GM23338 (cell line): ENCODE measurements at regions not wholly inside any gene's neighbourhood (a gene's known extent, or its start where the extent isn't known, plus 50 kb on each side); places are given as distances from the start of the nearest gene placed in this dataset.

ENCODE experiments used
- CREB1 ChIP-seq: fragments of 250-450 bp; sonication (Bioruptor Pico); IDR thresholded peaks from 2 replicates; pipeline ENCODE4 v1.5.0; 2020; ENCODE audit warnings: low read depth, mild to moderate bottlenecking, moderate library complexity
- EZH2 ChIP-seq: fragments of 200-600 bp; sonication (generic); IDR thresholded peaks from one replicate; pipeline ENCODE4 v1.8.0; 2017; ENCODE audit warnings: antibody characterized with exemption, mild to moderate bottlenecking, low read depth; ENCODE audit not compliant: unreplicated experiment
- EZH2phosphoT487 ChIP-seq: fragments of 200-600 bp; sonication (generic); IDR thresholded peaks from one replicate; pipeline ENCODE4 v1.8.1; 2018; ENCODE audit warnings: antibody characterized with exemption; ENCODE audit not compliant: unreplicated experiment
- POLR2AphosphoS5 ChIP-seq: IDR thresholded peaks from 2 replicates; pipeline ENCODE4 v1.6.1; 2016; ENCODE audit warnings: antibody characterized with exemption, low read depth
- ZNF114 ChIP-seq: fragments of 250-450 bp; sonication (Bioruptor Pico); IDR thresholded peaks from 2 replicates; pipeline ENCODE4 v1.5.0; 2020; ENCODE audit warnings: mild to moderate bottlenecking, moderate library complexity
- TF ChIP-seq, protein P1 (sequence below): IDR thresholded peaks from 2 replicates; pipeline ENCODE4 v1.6.1; 2016; ENCODE audit warnings: antibody characterized with exemption
- TF ChIP-seq, protein P2 (sequence below), 2 experiments: fragments of 200-600 bp in 1 of 2; sonication (generic) in 1 of 2; conservative IDR thresholded peaks; 2 replicates each; pipeline versions ENCODE4 v1.5.1 to v1.6.1; 2016 to 2017; ENCODE audit warnings: antibody characterized with exemption in 2 of 2, low read depth in 2 of 2, mild to moderate bottlenecking in 2 of 2, moderate library complexity in 1 of 2
- TF ChIP-seq, protein P3 (sequence below): IDR thresholded peaks from one replicate; pipeline ENCODE4 v1.6.1; 2018; ENCODE audit warnings: antibody characterized with exemption; ENCODE audit not compliant: unreplicated experiment

DNA sequence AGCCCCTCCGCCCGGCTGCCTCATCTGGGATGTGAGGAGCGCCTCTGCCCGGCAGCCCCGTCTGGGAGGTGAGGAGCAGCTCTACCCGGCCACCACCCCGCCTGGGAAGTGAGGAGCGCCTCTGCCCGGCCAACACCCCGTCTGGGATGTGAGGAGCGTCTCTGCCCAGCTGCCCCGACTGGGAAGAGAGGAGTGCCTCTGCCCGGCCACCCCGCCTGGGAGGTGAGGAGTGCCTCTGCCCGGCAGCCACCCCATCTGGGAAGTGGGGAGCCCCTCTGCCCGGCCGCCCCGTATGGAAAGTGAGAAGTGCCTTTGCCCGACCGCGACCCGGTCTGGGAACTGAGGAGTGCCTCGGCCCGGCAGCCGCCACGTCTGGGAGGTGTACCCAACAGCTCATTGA lies 74.3 kb upstream of the TNIP3 start:
- TF ChIP-seq, protein P1, sequence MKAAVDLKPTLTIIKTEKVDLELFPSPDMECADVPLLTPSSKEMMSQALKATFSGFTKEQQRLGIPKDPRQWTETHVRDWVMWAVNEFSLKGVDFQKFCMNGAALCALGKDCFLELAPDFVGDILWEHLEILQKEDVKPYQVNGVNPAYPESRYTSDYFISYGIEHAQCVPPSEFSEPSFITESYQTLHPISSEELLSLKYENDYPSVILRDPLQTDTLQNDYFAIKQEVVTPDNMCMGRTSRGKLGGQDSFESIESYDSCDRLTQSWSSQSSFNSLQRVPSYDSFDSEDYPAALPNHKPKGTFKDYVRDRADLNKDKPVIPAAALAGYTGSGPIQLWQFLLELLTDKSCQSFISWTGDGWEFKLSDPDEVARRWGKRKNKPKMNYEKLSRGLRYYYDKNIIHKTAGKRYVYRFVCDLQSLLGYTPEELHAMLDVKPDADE, result no peak
- TF ChIP-seq POLR2AphosphoS5, result no peak
- TF ChIP-seq, protein P2, sequence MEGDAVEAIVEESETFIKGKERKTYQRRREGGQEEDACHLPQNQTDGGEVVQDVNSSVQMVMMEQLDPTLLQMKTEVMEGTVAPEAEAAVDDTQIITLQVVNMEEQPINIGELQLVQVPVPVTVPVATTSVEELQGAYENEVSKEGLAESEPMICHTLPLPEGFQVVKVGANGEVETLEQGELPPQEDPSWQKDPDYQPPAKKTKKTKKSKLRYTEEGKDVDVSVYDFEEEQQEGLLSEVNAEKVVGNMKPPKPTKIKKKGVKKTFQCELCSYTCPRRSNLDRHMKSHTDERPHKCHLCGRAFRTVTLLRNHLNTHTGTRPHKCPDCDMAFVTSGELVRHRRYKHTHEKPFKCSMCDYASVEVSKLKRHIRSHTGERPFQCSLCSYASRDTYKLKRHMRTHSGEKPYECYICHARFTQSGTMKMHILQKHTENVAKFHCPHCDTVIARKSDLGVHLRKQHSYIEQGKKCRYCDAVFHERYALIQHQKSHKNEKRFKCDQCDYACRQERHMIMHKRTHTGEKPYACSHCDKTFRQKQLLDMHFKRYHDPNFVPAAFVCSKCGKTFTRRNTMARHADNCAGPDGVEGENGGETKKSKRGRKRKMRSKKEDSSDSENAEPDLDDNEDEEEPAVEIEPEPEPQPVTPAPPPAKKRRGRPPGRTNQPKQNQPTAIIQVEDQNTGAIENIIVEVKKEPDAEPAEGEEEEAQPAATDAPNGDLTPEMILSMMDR (conservative IDR thresholded peaks at IDR 0.05; ENCODE audit: low read depth in 2 of 2), result no peak
- TF ChIP-seq, protein P3, sequence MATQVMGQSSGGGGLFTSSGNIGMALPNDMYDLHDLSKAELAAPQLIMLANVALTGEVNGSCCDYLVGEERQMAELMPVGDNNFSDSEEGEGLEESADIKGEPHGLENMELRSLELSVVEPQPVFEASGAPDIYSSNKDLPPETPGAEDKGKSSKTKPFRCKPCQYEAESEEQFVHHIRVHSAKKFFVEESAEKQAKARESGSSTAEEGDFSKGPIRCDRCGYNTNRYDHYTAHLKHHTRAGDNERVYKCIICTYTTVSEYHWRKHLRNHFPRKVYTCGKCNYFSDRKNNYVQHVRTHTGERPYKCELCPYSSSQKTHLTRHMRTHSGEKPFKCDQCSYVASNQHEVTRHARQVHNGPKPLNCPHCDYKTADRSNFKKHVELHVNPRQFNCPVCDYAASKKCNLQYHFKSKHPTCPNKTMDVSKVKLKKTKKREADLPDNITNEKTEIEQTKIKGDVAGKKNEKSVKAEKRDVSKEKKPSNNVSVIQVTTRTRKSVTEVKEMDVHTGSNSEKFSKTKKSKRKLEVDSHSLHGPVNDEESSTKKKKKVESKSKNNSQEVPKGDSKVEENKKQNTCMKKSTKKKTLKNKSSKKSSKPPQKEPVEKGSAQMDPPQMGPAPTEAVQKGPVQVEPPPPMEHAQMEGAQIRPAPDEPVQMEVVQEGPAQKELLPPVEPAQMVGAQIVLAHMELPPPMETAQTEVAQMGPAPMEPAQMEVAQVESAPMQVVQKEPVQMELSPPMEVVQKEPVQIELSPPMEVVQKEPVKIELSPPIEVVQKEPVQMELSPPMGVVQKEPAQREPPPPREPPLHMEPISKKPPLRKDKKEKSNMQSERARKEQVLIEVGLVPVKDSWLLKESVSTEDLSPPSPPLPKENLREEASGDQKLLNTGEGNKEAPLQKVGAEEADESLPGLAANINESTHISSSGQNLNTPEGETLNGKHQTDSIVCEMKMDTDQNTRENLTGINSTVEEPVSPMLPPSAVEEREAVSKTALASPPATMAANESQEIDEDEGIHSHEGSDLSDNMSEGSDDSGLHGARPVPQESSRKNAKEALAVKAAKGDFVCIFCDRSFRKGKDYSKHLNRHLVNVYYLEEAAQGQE, result no peak
- no peak for TF ChIP-seq ZNF114
- no peak for TF ChIP-seq EZH2
- TF ChIP-seq EZH2phosphoT487, result no peak
- no peak for TF ChIP-seq CREB1
